Right lobe of liver (tissue), 4 donors: ENCODE measurements at regions not wholly inside any gene's neighbourhood (a gene's known extent, or its start where the extent isn't known, plus 50 kb on each side); places are given as distances from the start of the nearest gene placed in this dataset.

Source experiments
- POLR2A ChIP-seq: fragments of 450-650 bp; IDR thresholded peaks from one replicate; pipeline ENCODE4 v1.6.1; 2017; ENCODE audit warnings: antibody characterized with exemption, mild to moderate bottlenecking
- TF ChIP-seq, protein P1 (sequence below), 4 donors: fragments of 200-600 bp in 3 of 4; fragments of 450-650 bp in 1 of 4; IDR thresholded peaks; one replicate each; pipeline versions ENCODE4 v1.5.1 to v1.8.0; 2016 to 2022; ENCODE audit warnings: antibody characterized with exemption in 4 of 4, mild to moderate bottlenecking in 2 of 4
- donor health status: DM: no; HTN: no; CAD: no.
- donor health status: DM: no; HTN: no; CAD: no.
- donor health status: DM: no; HTN: yes; CAD: no.

DNA sequence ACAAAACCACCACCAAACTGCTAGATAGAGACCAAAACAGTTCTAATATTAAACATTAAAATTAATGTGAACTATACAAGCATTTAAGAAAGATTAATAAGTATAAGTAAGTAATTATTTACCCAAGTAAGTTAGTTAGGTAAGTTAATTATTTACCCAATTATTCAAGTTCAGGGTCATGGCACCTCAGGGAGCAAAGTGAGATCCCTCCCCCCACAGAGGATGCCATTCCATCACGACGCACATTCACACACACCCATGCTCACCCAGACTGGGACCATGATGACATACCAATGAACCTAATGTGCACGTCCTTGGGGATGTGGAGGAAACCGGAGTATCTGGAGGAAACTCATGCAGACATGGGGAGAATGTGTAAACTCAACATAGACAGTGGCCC is 229.1 kb downstream of the NR2F2 start:
- TF ChIP-seq, protein P1, sequence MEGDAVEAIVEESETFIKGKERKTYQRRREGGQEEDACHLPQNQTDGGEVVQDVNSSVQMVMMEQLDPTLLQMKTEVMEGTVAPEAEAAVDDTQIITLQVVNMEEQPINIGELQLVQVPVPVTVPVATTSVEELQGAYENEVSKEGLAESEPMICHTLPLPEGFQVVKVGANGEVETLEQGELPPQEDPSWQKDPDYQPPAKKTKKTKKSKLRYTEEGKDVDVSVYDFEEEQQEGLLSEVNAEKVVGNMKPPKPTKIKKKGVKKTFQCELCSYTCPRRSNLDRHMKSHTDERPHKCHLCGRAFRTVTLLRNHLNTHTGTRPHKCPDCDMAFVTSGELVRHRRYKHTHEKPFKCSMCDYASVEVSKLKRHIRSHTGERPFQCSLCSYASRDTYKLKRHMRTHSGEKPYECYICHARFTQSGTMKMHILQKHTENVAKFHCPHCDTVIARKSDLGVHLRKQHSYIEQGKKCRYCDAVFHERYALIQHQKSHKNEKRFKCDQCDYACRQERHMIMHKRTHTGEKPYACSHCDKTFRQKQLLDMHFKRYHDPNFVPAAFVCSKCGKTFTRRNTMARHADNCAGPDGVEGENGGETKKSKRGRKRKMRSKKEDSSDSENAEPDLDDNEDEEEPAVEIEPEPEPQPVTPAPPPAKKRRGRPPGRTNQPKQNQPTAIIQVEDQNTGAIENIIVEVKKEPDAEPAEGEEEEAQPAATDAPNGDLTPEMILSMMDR (IDR thresholded peaks at IDR 0.05) = no peak
- no peak for TF ChIP-seq POLR2A
